Fibroblast of the aortic adventitia (primary cell): ENCODE measurements at regions not wholly inside any gene's neighbourhood (a gene's known extent, or its start where the extent isn't known, plus 50 kb on each side); places are given as distances from the start of the nearest gene placed in this dataset.

Source experiments
- DNase-seq: peaks from one replicate; pipeline ENCODE4 v3.0.0-alpha.2; 2010; ENCODE audit warnings: low read depth
- H3K4me3 ChIP-seq: 2 replicates; pipeline ENCODE4 v1.5.1; 2011; ENCODE audit warnings: low read depth, mild to moderate bottlenecking, control low read depth, low read length, moderate library complexity
- TF ChIP-seq, protein P1 (sequence below): IDR thresholded peaks from 2 replicates; pipeline ENCODE4 v1.5.1; 2011; ENCODE audit warnings: mild to moderate bottlenecking, low read length, control low read depth, inconsistent platforms; ENCODE audit not compliant: insufficient read depth

- no peak for DNase-seq
- TF ChIP-seq, protein P1, sequence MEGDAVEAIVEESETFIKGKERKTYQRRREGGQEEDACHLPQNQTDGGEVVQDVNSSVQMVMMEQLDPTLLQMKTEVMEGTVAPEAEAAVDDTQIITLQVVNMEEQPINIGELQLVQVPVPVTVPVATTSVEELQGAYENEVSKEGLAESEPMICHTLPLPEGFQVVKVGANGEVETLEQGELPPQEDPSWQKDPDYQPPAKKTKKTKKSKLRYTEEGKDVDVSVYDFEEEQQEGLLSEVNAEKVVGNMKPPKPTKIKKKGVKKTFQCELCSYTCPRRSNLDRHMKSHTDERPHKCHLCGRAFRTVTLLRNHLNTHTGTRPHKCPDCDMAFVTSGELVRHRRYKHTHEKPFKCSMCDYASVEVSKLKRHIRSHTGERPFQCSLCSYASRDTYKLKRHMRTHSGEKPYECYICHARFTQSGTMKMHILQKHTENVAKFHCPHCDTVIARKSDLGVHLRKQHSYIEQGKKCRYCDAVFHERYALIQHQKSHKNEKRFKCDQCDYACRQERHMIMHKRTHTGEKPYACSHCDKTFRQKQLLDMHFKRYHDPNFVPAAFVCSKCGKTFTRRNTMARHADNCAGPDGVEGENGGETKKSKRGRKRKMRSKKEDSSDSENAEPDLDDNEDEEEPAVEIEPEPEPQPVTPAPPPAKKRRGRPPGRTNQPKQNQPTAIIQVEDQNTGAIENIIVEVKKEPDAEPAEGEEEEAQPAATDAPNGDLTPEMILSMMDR = no peak
Observed at GRCh38 chr11:104602643-104603042, 295.6 kb downstream of the CASP12 start.

GRCh38 chr11:104594228-104594958 is 303.9 kb downstream of the CASP12 start:
- no peak for DNase-seq
- TF ChIP-seq, protein P1 = no peak
- H3K4me3 ChIP-seq = no peak overlapping the region

More at GRCh38 chr11:104602643-104603042, 295.6 kb downstream of the CASP12 start:
- H3K4me3 ChIP-seq = no peak overlapping the region

DNA sequence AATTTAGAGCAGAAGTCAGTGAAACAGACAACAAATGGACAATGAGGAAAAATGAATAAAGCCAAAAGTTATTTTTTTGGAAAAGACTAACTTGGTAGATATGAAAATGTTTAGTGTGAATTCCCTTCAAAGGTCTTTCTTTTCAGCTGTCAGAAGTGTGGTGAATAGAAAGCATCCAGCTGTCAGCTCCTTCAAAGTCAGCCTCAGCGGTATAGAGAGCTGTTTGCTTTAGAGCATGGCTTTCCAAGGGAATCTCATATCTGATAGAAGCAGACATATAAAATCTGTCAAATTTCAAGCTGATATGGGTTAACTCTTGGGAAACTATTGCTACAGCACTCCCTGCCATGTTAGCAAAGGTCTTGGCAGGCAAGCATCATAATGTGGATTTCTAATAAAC is 309.3 kb downstream of the CASP12 start:
- H3K4me3 ChIP-seq = no peak overlapping the region
- TF ChIP-seq, protein P1 = no peak
- DNase-seq = no peak

GRCh38 chr11:104588446-104588845 is 309.8 kb downstream of the CASP12 start:
- TF ChIP-seq, protein P1 = no peak
- DNase-seq = no peak

GRCh38 chr11:104584823-104585222 is 313.4 kb downstream of the CASP12 start:
- no peak overlapping the region for H3K4me3 ChIP-seq
- DNase-seq = no peak
- TF ChIP-seq, protein P1 = no peak

More at GRCh38 chr11:104588446-104588845, 309.8 kb downstream of the CASP12 start:
- no peak overlapping the region for H3K4me3 ChIP-seq

- no peak overlapping the region for H3K4me3 ChIP-seq
- TF ChIP-seq, protein P1 = no peak
- DNase-seq = no peak
Observed at GRCh38 chr11:104583857-104584256, 314.4 kb downstream of the CASP12 start.

DNA sequence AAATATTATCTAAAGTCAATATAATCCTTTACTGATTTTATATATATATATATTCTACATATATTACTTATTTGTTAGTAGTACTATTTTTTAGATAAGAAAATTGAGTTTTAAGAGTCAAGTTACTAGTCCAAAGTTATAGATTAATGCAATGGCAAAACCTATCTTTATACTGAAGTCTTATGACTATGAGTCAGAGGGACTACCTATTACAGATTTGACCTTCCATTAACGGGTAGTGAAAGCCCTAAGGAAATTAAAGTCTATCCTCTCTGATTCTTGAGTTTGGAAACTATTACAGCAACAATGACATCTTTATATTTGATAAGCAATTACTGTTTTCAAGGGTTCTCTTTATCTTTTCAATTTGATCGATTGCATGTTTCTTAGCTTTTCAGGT is 315.8 kb downstream of the CASP12 start:
- TF ChIP-seq, protein P1 = no peak
- no peak for DNase-seq

More for the DNA sequence above, 315.8 kb downstream of the CASP12 start:
- H3K4me3 ChIP-seq = no peak overlapping the region
